ENCODE measurements at regions not wholly inside any gene's neighbourhood (a gene's known extent, or its start where the extent isn't known, plus 50 kb on each side); places are given as distances from the start of the nearest gene placed in this dataset.

- no peak for TF ChIP-seq CTCF (IDR thresholded peaks at IDR 0.05)
- H3K9me3 ChIP-seq = no peaks in the 10 kb centered on the region
- no peak overlapping the region for H3K4me3 ChIP-seq (ENCODE audit: low read depth in 1 of 2, low read length in 1 of 2)
- H3K4me1 ChIP-seq (ENCODE audit: control insufficient read depth in 1 of 2, insufficient read depth in 1 of 2, low read depth in 1 of 2, low read length in 1 of 2) = no peaks in the 10 kb centered on the region
- H3K36me3 ChIP-seq = no peaks in the 10 kb centered on the region
- H3K27ac ChIP-seq = no peak overlapping the region
- no peaks in the 10 kb centered on the region for H3K27me3 ChIP-seq
Observed at GRCh38 chr6:142665393-142665792, 279.6 kb downstream of the HIVEP2 start.

- TF ChIP-seq CTCF (IDR thresholded peaks at IDR 0.05) = no peak
- H3K4me3 ChIP-seq (ENCODE audit: low read depth in 1 of 2, low read length in 1 of 2) = no peak overlapping the region
- no peak overlapping the region for H3K27ac ChIP-seq
- H3K27me3 ChIP-seq = no peaks in the 10 kb centered on the region
- H3K9me3 ChIP-seq = no peaks in the 10 kb centered on the region
- H3K4me1 ChIP-seq (ENCODE audit: control insufficient read depth in 1 of 2, insufficient read depth in 1 of 2, low read depth in 1 of 2, low read length in 1 of 2) = no peaks in the 10 kb centered on the region
- no peaks in the 10 kb centered on the region for H3K36me3 ChIP-seq
Observed at GRCh38 chr6:142666599-142667185, 278.3 kb downstream of the HIVEP2 start.

GRCh38 chr6:142669471-142670351, 275.3 kb downstream of the HIVEP2 start:
- H3K27me3 ChIP-seq = no peaks in the 10 kb centered on the region
- no peaks in the 10 kb centered on the region for H3K36me3 ChIP-seq
- no peaks in the 10 kb centered on the region for H3K4me1 ChIP-seq (ENCODE audit: control insufficient read depth in 1 of 2, insufficient read depth in 1 of 2, low read depth in 1 of 2, low read length in 1 of 2)
- H3K27ac ChIP-seq = no peak overlapping the region
- no peak overlapping the region for H3K4me3 ChIP-seq (ENCODE audit: low read depth in 1 of 2, low read length in 1 of 2)
- no peaks in the 10 kb centered on the region for H3K9me3 ChIP-seq
- TF ChIP-seq CTCF (IDR thresholded peaks at IDR 0.05) = no peak

GRCh38 chr6:142671791-142672190, 273.2 kb downstream of the HIVEP2 start:
- H3K36me3 ChIP-seq = no peaks in the 10 kb centered on the region
- no peak overlapping the region for H3K27ac ChIP-seq
- no peak for TF ChIP-seq CTCF (IDR thresholded peaks at IDR 0.05)
- no peaks in the 10 kb centered on the region for H3K4me1 ChIP-seq (ENCODE audit: control insufficient read depth in 1 of 2, insufficient read depth in 1 of 2, low read depth in 1 of 2, low read length in 1 of 2)
- H3K4me3 ChIP-seq (ENCODE audit: low read depth in 1 of 2, low read length in 1 of 2) = no peak overlapping the region
- H3K27me3 ChIP-seq = no peaks in the 10 kb centered on the region
- no peaks in the 10 kb centered on the region for H3K9me3 ChIP-seq

GRCh38 chr6:142675517-142675916, 269.5 kb downstream of the HIVEP2 start:
- H3K36me3 ChIP-seq = no peaks in the 10 kb centered on the region
- H3K4me3 ChIP-seq (ENCODE audit: low read depth in 1 of 2, low read length in 1 of 2) = no peak overlapping the region
- H3K4me1 ChIP-seq (ENCODE audit: control insufficient read depth in 1 of 2, insufficient read depth in 1 of 2, low read depth in 1 of 2, low read length in 1 of 2) = no peaks in the 10 kb centered on the region
- no peak for TF ChIP-seq CTCF (IDR thresholded peaks at IDR 0.05)
- H3K27me3 ChIP-seq = no peaks in the 10 kb centered on the region
- H3K9me3 ChIP-seq = no peaks in the 10 kb centered on the region
- no peak overlapping the region for H3K27ac ChIP-seq
